HCEC 1CT (cell line): ENCODE measurements at regions not wholly inside any gene's neighbourhood (a gene's known extent, or its start where the extent isn't known, plus 50 kb on each side); places are given as distances from the start of the nearest gene placed in this dataset.
"Not testable (repeated sequence)": the region's sequence is repeated elsewhere in the genome, so short reads cannot be mapped to it uniquely, and the experiment has no call there.

Source experiments
- DNase-seq: peaks from one replicate; pipeline ENCODE4 v3.0.0-alpha.2; 2017

- no peak for DNase-seq
These were observed 809.3 kb downstream of the C4orf33 start for GRCh38 chr4:129905256-129905655.

- no peak for DNase-seq
These were observed 812.2 kb downstream of the C4orf33 start for GRCh38 chr4:129908117-129908516.

- DNase-seq = no peak
These were observed 821.0 kb downstream of the C4orf33 start for GRCh38 chr4:129916991-129917390.

GRCh38 chr4:129917651-129918050 lies 821.7 kb downstream of the C4orf33 start:
- DNase-seq = no peak

GRCh38 chr4:129926936-129927335 lies 831.0 kb downstream of the C4orf33 start:
- peak; percentile 35 for DNase-seq

GRCh38 chr4:129929052-129929451 lies 833.1 kb downstream of the C4orf33 start:
- DNase-seq = peak; percentile 40

GRCh38 chr4:129929984-129930383 lies 834.0 kb downstream of the C4orf33 start:
- DNase-seq = no peak

- DNase-seq = no peak
These were observed 854.3 kb downstream of the C4orf33 start for GRCh38 chr4:129950217-129950616.

GRCh38 chr4:129966175-129966574 lies 870.2 kb downstream of the C4orf33 start:
- no peak for DNase-seq

GRCh38 chr4:129968366-129968765 lies 872.4 kb downstream of the C4orf33 start:
- DNase-seq = no peak

GRCh38 chr4:129968778-129969177 lies 872.8 kb downstream of the C4orf33 start:
- DNase-seq = no peak

GRCh38 chr4:129970801-129971200 lies 874.8 kb downstream of the C4orf33 start:
- DNase-seq = no peak

GRCh38 chr4:129971419-129971818 lies 875.5 kb downstream of the C4orf33 start:
- DNase-seq = no peak

- DNase-seq = no peak
These were observed 876.3 kb downstream of the C4orf33 start for GRCh38 chr4:129972257-129972656.

- no peak for DNase-seq
These were observed 878.8 kb downstream of the C4orf33 start for GRCh38 chr4:129974730-129975129.

GRCh38 chr4:129978315-129978714 lies 882.4 kb downstream of the C4orf33 start:
- no peak for DNase-seq

- DNase-seq = no peak
These were observed 893.0 kb downstream of the C4orf33 start for GRCh38 chr4:129988957-129989356.

GRCh38 chr4:129994715-129995114 lies 898.8 kb downstream of the C4orf33 start:
- no peak for DNase-seq

GRCh38 chr4:129998436-129999150 lies 902.6 kb downstream of the C4orf33 start:
- DNase-seq = no peak

- no peak for DNase-seq
These were observed 903.2 kb downstream of the C4orf33 start for GRCh38 chr4:129999156-129999555.

GRCh38 chr4:130008461-130008860 lies 912.5 kb downstream of the C4orf33 start:
- DNase-seq = no peak

GRCh38 chr4:130012806-130013205 lies 916.9 kb downstream of the C4orf33 start:
- DNase-seq = not testable (repeated sequence)

GRCh38 chr4:130021706-130022105 lies 925.8 kb downstream of the C4orf33 start:
- DNase-seq = no peak

GRCh38 chr4:130023088-130023487 lies 927.1 kb downstream of the C4orf33 start:
- DNase-seq = no peak

GRCh38 chr4:130025701-130026100 lies 929.7 kb downstream of the C4orf33 start:
- no peak for DNase-seq
